ENCODE measurements at regions not wholly inside any gene's neighbourhood (a gene's known extent, or its start where the extent isn't known, plus 50 kb on each side); places are given as distances from the start of the nearest gene placed in this dataset.

DNA sequence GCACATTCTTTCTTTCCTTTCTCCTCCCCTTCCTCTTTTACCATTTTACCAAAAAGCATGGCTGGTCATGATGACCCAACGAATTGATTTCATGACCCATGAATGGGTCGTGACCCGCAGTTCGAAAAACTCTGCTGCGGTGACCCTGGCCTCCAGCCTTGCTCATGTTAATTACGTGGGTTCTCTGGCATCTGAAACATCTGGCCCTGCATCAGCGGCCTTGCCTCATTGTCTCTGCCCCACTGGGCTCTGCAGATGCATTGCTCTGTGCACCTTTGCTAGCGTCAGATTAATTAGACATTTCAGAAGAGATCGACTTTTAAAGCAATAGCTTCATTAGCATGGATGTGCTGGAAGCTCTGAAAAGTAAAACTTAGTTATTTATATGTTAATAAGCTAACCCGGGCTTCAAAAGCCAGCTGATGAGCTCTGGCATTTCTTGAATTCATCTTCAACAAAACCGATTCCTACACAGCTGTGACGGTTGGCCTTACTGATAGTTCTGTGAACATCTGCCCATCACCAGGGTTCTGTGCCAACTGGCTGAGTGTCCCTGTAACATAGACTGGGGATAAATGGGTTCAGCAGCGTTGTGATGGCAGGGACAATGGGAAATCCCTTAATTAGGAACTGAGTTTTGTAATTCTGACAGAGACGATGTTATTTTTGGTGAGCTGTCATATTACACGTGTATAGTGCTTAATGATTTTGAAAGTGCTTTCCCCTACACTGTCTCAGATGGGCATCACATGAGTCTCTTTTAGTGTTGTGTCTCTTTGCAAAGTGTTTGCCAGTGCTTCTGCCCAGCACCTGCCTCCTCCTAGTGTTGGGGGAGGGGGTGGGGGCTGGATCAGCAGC, 225.9 kb upstream of the EEF2KMT start:
- intact Hi-C loops (cut with micrococcal nuclease; ENCODE audit: unreplicated experiment), result no loop called here
- Mint-ChIP-seq H3K4me3 (ENCODE audit: low read depth, unreplicated experiment) (no peak overlapping the region), H3K9me3 (ENCODE audit: low read depth, unreplicated experiment) (no peaks in the 10 kb centered on the region), H3K27me3 (ENCODE audit: unreplicated experiment) (peaks cover 34% of the 10 kb centered on the region), H3K27ac (ENCODE audit: unreplicated experiment) (no peak overlapping the region), H3K36me3 (ENCODE audit: insufficient read depth, unreplicated experiment) (no peaks in the 10 kb centered on the region), H3K4me1 (ENCODE audit: low read depth, unreplicated experiment) (no peaks in the 10 kb centered on the region)
- no peak for DNase-seq
- TF ChIP-seq, protein P1, sequence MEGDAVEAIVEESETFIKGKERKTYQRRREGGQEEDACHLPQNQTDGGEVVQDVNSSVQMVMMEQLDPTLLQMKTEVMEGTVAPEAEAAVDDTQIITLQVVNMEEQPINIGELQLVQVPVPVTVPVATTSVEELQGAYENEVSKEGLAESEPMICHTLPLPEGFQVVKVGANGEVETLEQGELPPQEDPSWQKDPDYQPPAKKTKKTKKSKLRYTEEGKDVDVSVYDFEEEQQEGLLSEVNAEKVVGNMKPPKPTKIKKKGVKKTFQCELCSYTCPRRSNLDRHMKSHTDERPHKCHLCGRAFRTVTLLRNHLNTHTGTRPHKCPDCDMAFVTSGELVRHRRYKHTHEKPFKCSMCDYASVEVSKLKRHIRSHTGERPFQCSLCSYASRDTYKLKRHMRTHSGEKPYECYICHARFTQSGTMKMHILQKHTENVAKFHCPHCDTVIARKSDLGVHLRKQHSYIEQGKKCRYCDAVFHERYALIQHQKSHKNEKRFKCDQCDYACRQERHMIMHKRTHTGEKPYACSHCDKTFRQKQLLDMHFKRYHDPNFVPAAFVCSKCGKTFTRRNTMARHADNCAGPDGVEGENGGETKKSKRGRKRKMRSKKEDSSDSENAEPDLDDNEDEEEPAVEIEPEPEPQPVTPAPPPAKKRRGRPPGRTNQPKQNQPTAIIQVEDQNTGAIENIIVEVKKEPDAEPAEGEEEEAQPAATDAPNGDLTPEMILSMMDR (IDR thresholded peaks at IDR 0.05; ENCODE audit: unreplicated experiment), result no peak
- no TSS peak for BruUV-seq (replicated peaks)
- CTCF ChIA-PET, result no interaction called here

DNA sequence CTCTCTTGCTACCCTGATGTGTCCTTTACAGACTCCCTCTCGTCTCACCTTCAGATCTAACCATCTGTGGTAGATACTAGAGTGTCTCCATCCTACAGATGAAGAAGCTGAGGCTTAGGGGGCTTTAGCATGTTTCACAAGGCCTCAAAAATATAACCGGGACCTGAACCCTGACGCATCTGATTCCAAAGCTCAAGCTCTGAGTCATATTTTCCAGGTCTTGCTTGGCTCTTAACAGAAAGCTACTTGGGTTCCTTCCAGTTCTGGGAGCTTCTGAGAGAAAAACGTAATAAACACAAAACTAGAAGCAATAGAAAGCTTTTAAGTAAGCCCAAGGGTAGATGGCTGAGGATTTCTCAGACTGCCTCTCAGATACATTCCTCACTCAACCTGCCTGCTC, 224.3 kb upstream of the EEF2KMT start:
- no peaks in the 10 kb centered on the region for H3K4me1 Mint-ChIP-seq (ENCODE audit: low read depth, unreplicated experiment)
- intact Hi-C loops (cut with micrococcal nuclease; ENCODE audit: unreplicated experiment), result no loop called here
- H3K36me3 Mint-ChIP-seq (ENCODE audit: insufficient read depth, unreplicated experiment), result no peaks in the 10 kb centered on the region

DNA sequence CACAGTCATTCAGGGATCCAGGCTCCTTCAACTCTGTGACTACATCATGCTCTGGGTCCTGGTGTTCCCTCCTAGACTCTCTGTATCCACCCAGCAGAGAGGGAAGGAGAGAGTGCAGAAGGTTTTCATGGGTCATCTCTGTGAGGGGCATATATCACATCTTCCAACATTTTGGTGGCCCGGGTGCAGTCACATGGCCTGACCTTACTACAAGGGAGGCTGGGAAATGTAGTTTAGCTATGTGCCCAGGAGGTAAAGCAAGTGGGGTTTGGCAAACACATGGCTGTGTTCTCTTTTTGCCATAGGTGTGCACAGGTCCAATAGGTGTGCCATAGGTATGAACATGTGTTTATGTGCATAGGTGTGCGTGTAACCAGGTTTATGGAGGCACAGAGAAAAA, 222.2 kb upstream of the EEF2KMT start:
- H3K4me1 Mint-ChIP-seq (ENCODE audit: low read depth, unreplicated experiment), result no peaks in the 10 kb centered on the region
- DNase-seq, result no peak

More for the DNA sequence above, 224.3 kb upstream of the EEF2KMT start:
- Mint-ChIP-seq H3K27me3 (ENCODE audit: unreplicated experiment) (peaks cover 22% of the 10 kb centered on the region), H3K27ac (ENCODE audit: unreplicated experiment) (no peak overlapping the region), H3K4me3 (ENCODE audit: low read depth, unreplicated experiment) (no peak overlapping the region), H3K9me3 (ENCODE audit: low read depth, unreplicated experiment) (no peaks in the 10 kb centered on the region)
- TF ChIP-seq, protein P1 (IDR thresholded peaks at IDR 0.05; ENCODE audit: unreplicated experiment), result no peak
- DNase-seq, result no peak
- no TSS peak for BruUV-seq (replicated peaks)
- CTCF ChIA-PET, result no interaction called here

DNA sequence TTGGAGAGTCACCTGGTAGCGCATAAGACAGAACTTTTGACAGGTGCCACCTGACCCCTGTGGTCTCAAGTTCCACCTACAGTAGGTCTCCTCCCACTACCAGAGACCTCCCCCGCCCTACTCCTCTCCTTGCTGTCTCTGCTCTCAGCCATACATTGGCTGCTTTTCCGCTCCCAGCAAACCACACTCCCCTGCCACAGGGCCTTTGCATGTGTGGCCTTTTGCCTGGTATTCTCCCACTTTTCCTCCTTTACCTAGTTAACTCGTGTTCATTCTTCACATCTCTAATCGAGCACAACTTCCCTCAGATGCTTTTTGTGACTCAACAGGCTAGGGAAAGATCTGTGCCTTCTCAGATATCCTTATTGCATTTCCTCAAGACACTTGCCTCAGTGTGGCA, 218.3 kb upstream of the EEF2KMT start:
- no peak for DNase-seq
- intact Hi-C loops (cut with micrococcal nuclease; ENCODE audit: unreplicated experiment), result no loop called here
- Mint-ChIP-seq H3K27ac (ENCODE audit: unreplicated experiment) (no peak overlapping the region), H3K27me3 (ENCODE audit: unreplicated experiment) (peaks cover 53% of the 10 kb centered on the region), H3K4me1 (ENCODE audit: low read depth, unreplicated experiment) (no peaks in the 10 kb centered on the region), H3K36me3 (ENCODE audit: insufficient read depth, unreplicated experiment) (no peaks in the 10 kb centered on the region), H3K4me3 (ENCODE audit: low read depth, unreplicated experiment) (no peak overlapping the region), H3K9me3 (ENCODE audit: low read depth, unreplicated experiment) (no peaks in the 10 kb centered on the region)
- CTCF ChIA-PET, result no interaction called here
- TF ChIP-seq, protein P1 (IDR thresholded peaks at IDR 0.05; ENCODE audit: unreplicated experiment), result no peak
- no TSS peak for BruUV-seq (replicated peaks)

More for the DNA sequence above, 222.2 kb upstream of the EEF2KMT start:
- intact Hi-C loops (cut with micrococcal nuclease; ENCODE audit: unreplicated experiment), result no loop called here
- TF ChIP-seq, protein P1 (IDR thresholded peaks at IDR 0.05; ENCODE audit: unreplicated experiment), result no peak
- Mint-ChIP-seq H3K27ac (ENCODE audit: unreplicated experiment) (no peak overlapping the region), H3K36me3 (ENCODE audit: insufficient read depth, unreplicated experiment) (no peaks in the 10 kb centered on the region), H3K9me3 (ENCODE audit: low read depth, unreplicated experiment) (no peaks in the 10 kb centered on the region), H3K4me3 (ENCODE audit: low read depth, unreplicated experiment) (no peak overlapping the region), H3K27me3 (ENCODE audit: unreplicated experiment) (peaks cover 38% of the 10 kb centered on the region)
- BruUV-seq (replicated peaks), result no TSS peak
- CTCF ChIA-PET, result interaction anchor here (0.5 kb wide), 1 partner anchor 1812 kb away, joined by 3 read pairs; no protein-coding TSS in a partner anchor

Data from Calu3 (cell line).